ENCODE measurements at regions not wholly inside any gene's neighbourhood (a gene's known extent, or its start where the extent isn't known, plus 50 kb on each side); places are given as distances from the start of the nearest gene placed in this dataset.

- Histone ChIP-seq H3K4me1 (replicated peaks) (no peaks in the 10 kb centered on the region), H3K4me3 (no peak overlapping the region), H3K36me3 (no peaks in the 10 kb centered on the region), H3K9me3 (replicated peaks) (no peaks in the 10 kb centered on the region), H3K27ac (no peak overlapping the region), H3K27me3 (replicated peaks) (no peaks in the 10 kb centered on the region)
- no peak for DNase-seq (ENCODE audit: low read depth in 1 of 2, low spot score in 2 of 2)
Measured at GRCh38 chr4:147340591-147341120, 140.2 kb upstream of the EDNRA start.

GRCh38 chr4:147343692-147344091 is 137.2 kb upstream of the EDNRA start:
- DNase-seq (ENCODE audit: low read depth in 1 of 2, low spot score in 2 of 2), result no peak
- no peaks in the 10 kb centered on the region for H3K27me3 ChIP-seq (replicated peaks)
- no peaks in the 10 kb centered on the region for H3K4me1 ChIP-seq (replicated peaks)
- no peak overlapping the region for H3K4me3 ChIP-seq
- H3K36me3 ChIP-seq, result no peaks in the 10 kb centered on the region
- no peaks in the 10 kb centered on the region for H3K9me3 ChIP-seq (replicated peaks)
- no peak overlapping the region for H3K27ac ChIP-seq

DNA sequence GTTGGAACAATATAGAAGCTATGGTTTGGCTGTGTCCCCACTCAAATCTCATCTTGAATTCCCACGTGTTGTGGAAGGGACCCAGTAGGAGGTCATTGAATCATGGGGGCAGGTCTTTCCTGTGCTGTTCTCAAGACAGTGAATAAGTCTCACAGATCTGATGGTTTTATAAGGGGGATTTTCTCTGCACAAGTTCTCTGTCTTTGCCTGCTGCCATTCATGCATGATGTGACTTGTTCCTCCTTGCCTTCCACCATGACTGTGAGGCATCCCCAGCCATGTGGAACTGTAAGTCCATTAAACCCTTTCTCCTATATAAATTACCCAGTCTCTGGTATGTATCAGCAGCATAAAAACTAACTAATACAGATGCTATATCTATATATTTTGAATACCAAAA is 135.2 kb upstream of the EDNRA start:
- Histone ChIP-seq H3K4me1 (replicated peaks) (no peaks in the 10 kb centered on the region), H3K4me3 (no peak overlapping the region), H3K27ac (no peak overlapping the region), H3K9me3 (replicated peaks) (no peaks in the 10 kb centered on the region), H3K36me3 (no peaks in the 10 kb centered on the region), H3K27me3 (replicated peaks) (no peaks in the 10 kb centered on the region)
- no peak for DNase-seq (ENCODE audit: low read depth in 1 of 2, low spot score in 2 of 2)

GRCh38 chr4:147347217-147347616 is 133.7 kb upstream of the EDNRA start:
- Histone ChIP-seq H3K4me1 (replicated peaks) (no peaks in the 10 kb centered on the region), H3K4me3 (no peak overlapping the region), H3K27ac (no peak overlapping the region), H3K9me3 (replicated peaks) (no peaks in the 10 kb centered on the region), H3K27me3 (replicated peaks) (no peaks in the 10 kb centered on the region), H3K36me3 (no peaks in the 10 kb centered on the region)
- no peak for DNase-seq (ENCODE audit: low read depth in 1 of 2, low spot score in 2 of 2)

DNA sequence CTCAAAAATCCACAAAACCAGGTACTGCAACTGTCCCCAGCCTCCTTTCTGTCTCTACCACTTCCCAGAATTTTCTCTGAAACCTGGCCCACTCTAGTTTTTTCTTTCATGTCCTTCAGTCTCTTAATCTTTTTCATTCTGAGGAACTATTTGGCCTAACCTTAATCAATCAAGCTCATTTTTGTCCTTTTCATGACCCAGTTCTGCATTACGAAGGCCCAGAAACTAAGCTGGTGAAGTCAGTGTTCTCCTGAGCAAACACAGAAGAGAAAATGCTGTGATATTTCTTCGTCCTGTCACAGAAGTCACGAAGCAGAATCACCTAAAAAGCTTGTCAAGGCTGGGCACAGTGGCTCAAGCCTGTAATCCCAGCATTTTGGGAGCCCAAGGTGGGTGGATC is 131.7 kb upstream of the EDNRA start:
- H3K27ac ChIP-seq, result no peak overlapping the region
- H3K4me3 ChIP-seq, result no peak overlapping the region
- H3K9me3 ChIP-seq (replicated peaks), result no peaks in the 10 kb centered on the region
- H3K36me3 ChIP-seq, result no peaks in the 10 kb centered on the region
- no peaks in the 10 kb centered on the region for H3K27me3 ChIP-seq (replicated peaks)
- no peaks in the 10 kb centered on the region for H3K4me1 ChIP-seq (replicated peaks)
- DNase-seq (ENCODE audit: low read depth in 1 of 2, low spot score in 2 of 2), result no peak

GRCh38 chr4:147351083-147351787 is 129.7 kb upstream of the EDNRA start:
- peaks cover 14% of the 10 kb centered on the region for H3K4me1 ChIP-seq (replicated peaks)
- no peaks in the 10 kb centered on the region for H3K9me3 ChIP-seq (replicated peaks)
- DNase-seq (ENCODE audit: low read depth in 1 of 2, low spot score in 2 of 2), result no peak
- H3K4me3 ChIP-seq, result no peak overlapping the region
- no peak overlapping the region for H3K27ac ChIP-seq
- no peaks in the 10 kb centered on the region for H3K36me3 ChIP-seq
- H3K27me3 ChIP-seq (replicated peaks), result no peaks in the 10 kb centered on the region

DNA sequence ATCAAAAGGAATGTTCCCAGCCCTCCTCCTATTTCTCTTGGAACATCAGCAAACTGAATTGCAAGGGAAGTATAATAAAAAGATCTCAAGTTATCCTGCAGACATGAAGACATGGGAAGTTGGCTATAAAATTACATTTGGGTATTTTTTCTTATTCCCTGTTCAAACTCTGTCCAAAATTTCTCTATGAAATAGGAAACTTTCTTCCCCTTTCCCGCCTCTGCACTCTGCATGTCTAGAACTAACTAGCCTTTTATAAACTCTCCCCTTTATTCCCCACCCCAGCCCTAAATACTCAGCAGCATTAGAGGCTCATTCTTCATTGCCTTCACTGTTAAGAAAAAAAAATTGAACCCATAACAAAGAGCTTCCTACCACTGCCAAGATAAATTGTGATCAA is 126.7 kb upstream of the EDNRA start:
- H3K9me3 ChIP-seq (replicated peaks), result no peaks in the 10 kb centered on the region
- DNase-seq (ENCODE audit: low read depth in 1 of 2, low spot score in 2 of 2), result no peak
- H3K27ac ChIP-seq, result no peak overlapping the region
- no peaks in the 10 kb centered on the region for H3K27me3 ChIP-seq (replicated peaks)
- no peak overlapping the region for H3K4me3 ChIP-seq
- H3K36me3 ChIP-seq, result no peaks in the 10 kb centered on the region
- peaks cover 21% of the 10 kb centered on the region for H3K4me1 ChIP-seq (replicated peaks)

GRCh38 chr4:147355032-147355656 is 125.8 kb upstream of the EDNRA start:
- Histone ChIP-seq H3K4me3 (no peak overlapping the region), H3K27ac (no peak overlapping the region), H3K4me1 (replicated peaks) (peaks cover 26% of the 10 kb centered on the region), H3K27me3 (replicated peaks) (no peaks in the 10 kb centered on the region), H3K36me3 (no peaks in the 10 kb centered on the region), H3K9me3 (replicated peaks) (no peaks in the 10 kb centered on the region)
- DNase-seq (ENCODE audit: low read depth in 1 of 2, low spot score in 2 of 2), result no peak

DNA sequence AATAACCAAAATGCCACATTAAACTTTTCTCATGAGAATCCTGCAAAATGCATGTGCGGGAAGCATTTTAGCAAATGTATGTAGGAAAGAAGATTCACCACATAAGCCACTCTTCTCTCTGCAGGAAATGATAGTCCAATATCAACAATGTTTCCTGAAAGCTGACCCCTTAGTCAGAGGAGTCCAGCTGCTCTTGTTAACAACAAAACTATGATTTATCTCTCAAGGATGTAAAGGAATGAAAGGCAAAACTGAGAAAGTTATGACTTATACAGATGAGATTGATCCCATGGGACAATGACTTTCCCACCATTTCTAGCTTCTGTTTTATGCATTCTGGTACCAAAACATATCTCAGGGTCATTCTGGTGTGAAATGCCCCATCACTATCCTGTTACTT is 125.0 kb upstream of the EDNRA start:
- Histone ChIP-seq H3K9me3 (replicated peaks) (no peaks in the 10 kb centered on the region), H3K4me1 (replicated peaks) (peaks cover 33% of the 10 kb centered on the region), H3K4me3 (no peak overlapping the region), H3K36me3 (no peaks in the 10 kb centered on the region), H3K27ac (peak overlapping the region; percentile 50), H3K27me3 (replicated peaks) (no peaks in the 10 kb centered on the region)
- DNase-seq (ENCODE audit: low read depth in 1 of 2, low spot score in 2 of 2), result peak in 1 of 2 experiments; percentile 39

- peak in 1 of 2 experiments; percentile 38 for DNase-seq (ENCODE audit: low read depth in 1 of 2, low spot score in 2 of 2)
- H3K27me3 ChIP-seq (replicated peaks), result no peaks in the 10 kb centered on the region
- no peak overlapping the region for H3K4me3 ChIP-seq
- no peaks in the 10 kb centered on the region for H3K36me3 ChIP-seq
- peak overlapping the region; percentile 46 for H3K27ac ChIP-seq
- peaks cover 50% of the 10 kb centered on the region for H3K4me1 ChIP-seq (replicated peaks)
- no peaks in the 10 kb centered on the region for H3K9me3 ChIP-seq (replicated peaks)
Measured at GRCh38 chr4:147360301-147360700, 120.6 kb upstream of the EDNRA start.

DNA sequence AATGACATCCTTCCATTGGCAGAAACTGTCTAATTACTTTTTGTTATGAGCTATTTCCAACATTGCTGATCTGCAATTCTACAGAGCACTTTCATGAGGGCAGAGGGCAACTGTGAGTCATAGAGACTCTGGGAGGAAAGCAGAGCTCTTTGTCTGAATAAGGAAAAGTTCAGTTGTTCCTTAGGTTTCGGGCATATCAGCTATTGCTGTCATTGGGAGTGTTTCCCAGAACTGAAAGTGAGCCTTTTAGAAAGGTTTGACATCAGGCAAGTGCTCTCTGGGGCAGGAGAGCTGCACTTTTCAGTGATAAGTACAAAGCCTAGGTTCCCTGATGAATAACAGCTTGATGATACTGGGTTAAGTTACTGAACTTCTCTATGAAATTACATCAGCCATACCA is 119.2 kb upstream of the EDNRA start:
- Histone ChIP-seq H3K27ac (peak overlapping the region; percentile 43), H3K36me3 (no peaks in the 10 kb centered on the region), H3K9me3 (replicated peaks) (no peaks in the 10 kb centered on the region), H3K4me1 (replicated peaks) (peaks cover 36% of the 10 kb centered on the region), H3K4me3 (no peak overlapping the region), H3K27me3 (replicated peaks) (no peaks in the 10 kb centered on the region)
- peak in 1 of 2 experiments; percentile 34 for DNase-seq (ENCODE audit: low read depth in 1 of 2, low spot score in 2 of 2)

DNA sequence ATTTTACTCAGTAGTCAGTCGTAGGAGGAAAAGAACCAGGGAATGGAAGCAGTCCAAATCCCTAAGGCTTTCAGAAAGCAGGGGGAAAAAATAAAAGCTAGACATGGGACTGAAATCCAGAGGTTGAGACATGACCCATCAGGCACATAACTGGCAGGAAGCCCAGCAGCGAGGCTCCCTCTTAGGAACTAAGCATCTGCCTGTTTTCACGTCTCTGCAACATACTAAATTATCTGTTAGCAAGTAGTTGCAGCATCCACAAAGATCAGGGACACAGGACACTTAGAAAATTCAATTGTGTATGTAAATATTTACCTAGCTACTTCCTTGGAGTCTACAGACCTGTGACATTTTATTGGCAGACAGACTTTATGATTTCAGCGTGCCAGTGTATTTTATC is 118.0 kb upstream of the EDNRA start:
- H3K36me3 ChIP-seq, result no peaks in the 10 kb centered on the region
- H3K4me3 ChIP-seq, result no peak overlapping the region
- H3K27me3 ChIP-seq (replicated peaks), result no peaks in the 10 kb centered on the region
- no peak for DNase-seq (ENCODE audit: low read depth in 1 of 2, low spot score in 2 of 2)
- H3K4me1 ChIP-seq (replicated peaks), result peaks cover 34% of the 10 kb centered on the region
- no peak overlapping the region for H3K27ac ChIP-seq
- no peaks in the 10 kb centered on the region for H3K9me3 ChIP-seq (replicated peaks)

- Histone ChIP-seq H3K36me3 (no peaks in the 10 kb centered on the region), H3K9me3 (replicated peaks) (no peaks in the 10 kb centered on the region), H3K4me3 (no peak overlapping the region), H3K27me3 (replicated peaks) (no peaks in the 10 kb centered on the region), H3K27ac (no peak overlapping the region), H3K4me1 (replicated peaks) (peaks cover 34% of the 10 kb centered on the region)
- DNase-seq (ENCODE audit: low read depth in 1 of 2, low spot score in 2 of 2), result no peak
Measured at GRCh38 chr4:147363514-147363913, 117.4 kb upstream of the EDNRA start.

DNA sequence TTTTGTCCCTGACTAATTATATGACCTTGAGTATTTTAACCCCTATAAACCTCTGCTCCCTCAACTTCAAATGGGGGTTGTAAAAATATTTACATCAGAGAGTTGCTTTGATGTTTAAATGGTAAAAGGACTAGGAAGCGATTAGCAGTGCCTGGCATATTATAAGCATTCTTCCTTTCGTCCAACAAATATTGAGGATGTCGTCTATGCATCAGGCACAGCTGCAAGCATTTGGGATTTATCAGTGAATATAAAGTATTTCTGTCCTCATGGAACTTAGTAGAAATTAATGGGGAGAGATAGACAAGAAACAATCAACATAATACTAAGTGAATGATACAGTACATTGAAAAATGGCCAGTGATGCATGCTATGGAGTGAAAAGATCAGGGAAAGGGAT is 115.5 kb upstream of the EDNRA start:
- no peaks in the 10 kb centered on the region for H3K27me3 ChIP-seq (replicated peaks)
- H3K4me3 ChIP-seq, result no peak overlapping the region
- H3K9me3 ChIP-seq (replicated peaks), result no peaks in the 10 kb centered on the region
- H3K4me1 ChIP-seq (replicated peaks), result peaks cover 36% of the 10 kb centered on the region
- no peak overlapping the region for H3K27ac ChIP-seq
- no peaks in the 10 kb centered on the region for H3K36me3 ChIP-seq
- no peak for DNase-seq (ENCODE audit: low read depth in 1 of 2, low spot score in 2 of 2)
